KG1 (cell line): ENCODE measurements at regions not wholly inside any gene's neighbourhood (a gene's known extent, or its start where the extent isn't known, plus 50 kb on each side); places are given as distances from the start of the nearest gene placed in this dataset.

Source experiments
- DNase-seq: peaks from one replicate; lab custom pipeline; 2025; lab: John Stamatoyannopoulos, UW

DNA sequence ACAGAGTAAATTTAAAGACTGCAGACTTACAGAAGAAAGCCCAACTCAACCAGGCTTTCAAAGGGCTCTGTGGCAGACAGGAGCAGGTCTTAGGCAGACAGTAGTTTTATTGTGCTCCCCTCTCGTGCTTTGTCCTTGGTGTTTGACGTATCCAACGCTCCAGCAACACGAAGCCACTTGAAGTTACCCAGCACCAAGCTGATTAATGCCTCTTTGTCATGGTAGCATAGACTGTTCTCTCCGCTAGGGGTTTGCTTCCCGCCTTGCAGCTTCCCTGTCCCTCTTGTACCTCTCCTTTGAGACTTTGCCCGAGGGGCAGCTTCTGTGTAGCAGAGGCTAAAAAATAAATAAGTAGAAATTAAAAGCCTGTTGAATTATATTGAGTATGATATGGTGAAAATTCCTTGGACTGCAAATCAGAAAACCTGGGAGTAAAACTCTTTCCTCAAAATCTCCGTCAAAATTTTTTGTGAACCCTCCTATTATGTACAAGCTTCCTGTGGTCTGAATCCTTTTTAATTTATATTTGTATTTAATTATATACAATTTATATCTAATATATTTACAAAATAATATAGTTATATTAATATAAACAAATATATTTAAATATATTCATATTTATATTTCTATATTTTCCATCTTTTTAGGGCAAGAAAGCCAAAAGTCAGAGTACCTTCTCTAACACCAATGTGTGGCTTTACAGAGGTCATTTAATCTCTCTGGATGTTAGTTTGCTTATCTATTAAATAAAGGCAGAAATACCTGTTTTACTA is 405.4 kb downstream of the DMAC1 start:
- no peak for DNase-seq

DNA sequence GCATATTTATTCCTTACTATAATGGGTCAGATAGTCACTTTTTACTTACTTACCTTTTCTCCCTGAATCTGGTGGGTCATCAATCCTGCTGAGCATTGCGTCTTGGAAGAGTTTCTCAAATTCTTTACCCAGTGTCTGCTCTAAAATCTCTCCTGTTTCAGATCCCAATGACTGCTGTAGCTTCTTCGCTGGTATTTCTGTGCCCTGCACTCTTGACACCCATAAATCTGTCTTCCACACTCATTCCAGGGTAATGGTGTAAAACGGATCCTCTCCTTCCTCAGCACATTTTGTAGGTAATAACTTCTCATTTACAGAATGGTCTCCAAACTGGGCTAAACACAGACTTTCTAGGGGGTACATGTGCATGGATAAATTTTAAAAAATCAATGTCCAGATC is 407.4 kb downstream of the DMAC1 start:
- DNase-seq: no peak

DNA sequence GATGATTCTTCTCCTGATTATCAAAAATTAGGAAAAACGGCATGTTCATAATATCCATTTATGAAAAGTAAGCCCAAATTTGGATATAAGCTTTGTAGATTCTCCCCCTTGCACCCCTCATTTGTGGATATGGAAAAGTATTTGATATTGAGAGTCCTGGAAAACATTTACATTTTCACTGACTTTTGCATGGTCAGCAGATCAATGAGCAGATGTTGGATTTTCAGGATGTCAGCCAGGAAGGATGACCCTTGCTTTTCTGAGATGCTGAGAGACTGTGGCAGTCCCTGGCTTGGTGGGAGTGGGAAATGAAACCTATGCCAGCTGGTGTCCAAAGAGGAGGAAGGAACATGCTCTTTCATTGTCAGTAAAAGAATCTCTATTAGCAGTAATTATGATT is 410.8 kb downstream of the DMAC1 start:
- no peak for DNase-seq

DNA sequence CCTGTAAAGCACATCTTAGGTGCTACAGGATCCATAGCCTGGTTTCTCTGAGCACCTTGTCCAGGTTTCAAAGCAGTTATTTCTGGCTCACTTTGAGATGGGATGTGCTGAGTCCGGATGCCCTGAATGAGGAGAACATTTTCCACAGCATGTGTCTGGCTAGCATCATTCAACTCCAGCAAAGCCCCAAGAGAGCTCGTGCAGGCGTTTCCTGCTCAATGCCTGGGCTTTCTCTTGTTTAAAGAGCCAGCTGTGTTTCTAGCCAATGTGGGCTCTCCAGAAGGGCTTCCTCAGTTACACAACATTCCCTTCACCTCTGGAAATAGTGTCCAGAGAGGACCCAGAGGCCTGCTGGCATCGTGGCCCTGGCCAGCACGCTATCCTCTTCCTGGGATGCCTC is 411.7 kb downstream of the DMAC1 start:
- no peak for DNase-seq

DNA sequence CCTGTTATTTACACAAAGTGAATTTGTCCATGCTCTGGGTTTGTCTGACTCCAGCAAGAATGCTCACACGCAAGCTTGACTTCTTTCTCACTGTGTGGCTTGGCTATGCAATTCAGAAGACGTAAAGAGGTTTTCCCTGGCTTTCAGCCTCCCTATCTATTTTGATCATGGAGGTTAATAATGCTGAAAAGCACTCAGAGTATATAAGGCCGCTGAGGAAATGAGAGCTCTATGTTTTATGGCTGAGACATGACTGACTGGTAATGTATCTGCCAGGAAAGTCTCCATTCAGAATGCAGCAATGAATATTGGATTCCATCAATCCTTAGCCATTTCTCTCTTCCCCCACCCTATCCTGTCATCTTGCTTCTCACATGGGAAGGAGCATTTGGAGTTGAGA is 417.3 kb downstream of the DMAC1 start:
- no peak for DNase-seq

DNA sequence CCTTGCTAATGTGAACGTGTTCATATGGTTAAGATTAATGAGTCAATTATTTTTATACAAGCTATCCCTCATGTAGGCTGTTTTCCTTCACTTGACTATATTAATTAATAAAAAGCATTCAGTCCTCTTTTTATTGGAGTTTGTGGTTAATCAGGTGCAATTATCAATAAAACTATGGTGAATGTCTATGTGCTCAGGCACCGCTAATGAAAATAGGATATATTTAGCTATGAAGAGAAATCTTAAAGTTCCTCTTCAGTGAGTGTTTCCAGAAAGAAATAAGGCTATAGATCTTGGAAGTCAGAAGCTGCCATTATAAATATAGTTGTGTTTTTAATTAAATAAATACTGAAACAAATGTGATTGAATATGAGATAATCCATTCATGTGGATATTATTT is 422.1 kb downstream of the DMAC1 start:
- no peak for DNase-seq

DNA sequence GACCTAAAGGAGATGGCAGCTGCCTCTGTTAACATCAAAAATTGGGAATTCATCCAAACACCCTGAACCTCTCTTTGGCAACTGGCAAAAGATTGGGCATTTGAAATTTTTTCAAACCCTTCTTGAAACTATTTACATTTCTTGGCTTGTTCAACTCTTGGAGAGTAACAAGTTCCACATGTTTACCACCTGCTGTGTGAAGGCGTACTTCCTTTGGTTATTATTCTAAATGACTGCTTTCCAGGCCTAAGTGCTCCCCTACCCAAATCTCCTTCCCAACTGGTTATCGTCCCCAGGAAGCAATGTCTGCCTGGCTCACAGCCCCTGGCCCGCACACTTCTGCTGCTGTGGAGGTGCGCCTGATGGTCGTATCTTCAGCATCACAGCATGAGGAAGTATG is 422.7 kb downstream of the DMAC1 start:
- DNase-seq: no peak

DNA sequence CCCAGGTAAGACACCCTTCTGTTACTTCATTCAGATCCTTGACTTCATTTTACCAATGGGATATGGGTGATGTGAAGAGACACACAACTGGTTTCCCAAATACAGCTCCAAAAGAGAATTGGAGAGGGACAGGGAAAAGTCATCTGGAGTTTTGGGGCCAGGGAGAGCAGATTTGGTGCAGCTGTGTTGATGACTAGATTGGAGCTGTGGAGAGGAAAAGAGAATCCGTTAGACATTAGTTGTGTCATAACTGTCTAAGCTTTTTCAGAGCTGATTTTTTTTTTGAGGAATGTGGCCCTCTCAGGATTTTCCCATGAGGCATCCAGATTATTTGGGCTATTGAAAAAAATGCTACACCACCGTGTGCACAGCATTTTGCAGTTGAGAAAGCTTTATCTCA is 423.4 kb downstream of the DMAC1 start:
- no peak for DNase-seq

DNA sequence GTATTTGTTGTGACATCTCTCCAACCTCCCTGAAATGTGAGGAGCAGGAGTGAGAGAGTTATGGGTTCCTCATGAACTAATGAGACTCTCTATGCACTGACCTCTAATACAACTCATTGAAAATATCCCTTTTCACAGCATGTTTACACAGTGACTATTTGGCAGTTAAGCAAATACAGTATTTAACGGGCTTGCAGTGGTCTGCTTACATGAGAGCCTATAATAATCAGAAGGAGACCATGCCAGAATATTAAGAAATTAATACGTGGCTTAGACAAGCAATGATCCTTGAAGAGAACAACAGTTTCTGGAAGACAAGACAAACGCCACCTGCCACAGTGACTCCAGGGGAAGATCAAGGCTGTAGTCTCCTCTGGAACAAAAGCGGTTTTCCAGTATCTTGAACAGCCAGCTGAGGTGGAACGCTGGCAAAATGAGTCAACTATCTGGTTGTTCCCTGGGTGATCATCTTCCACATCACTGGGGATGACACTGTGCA is 424.5 kb downstream of the DMAC1 start:
- no peak for DNase-seq

DNA sequence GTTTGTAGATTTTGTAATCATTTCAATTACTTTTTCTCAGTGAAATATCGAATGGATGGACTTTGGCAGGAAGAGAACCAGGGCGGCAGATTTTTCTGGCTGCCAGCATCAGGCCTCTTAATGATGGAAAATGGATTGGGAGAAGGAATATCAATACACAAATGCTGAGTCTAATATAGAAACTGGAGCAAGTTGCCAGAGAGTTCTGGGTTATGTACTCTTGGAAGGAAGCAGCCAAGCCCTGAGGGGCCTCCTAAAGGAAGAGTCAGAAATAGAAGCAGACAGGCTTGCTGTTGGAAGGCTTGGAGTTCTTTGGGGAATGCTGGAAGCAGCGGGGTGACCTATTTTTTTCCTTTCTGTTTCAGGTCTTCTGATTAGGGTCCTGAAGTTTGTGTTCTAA is 428.6 kb downstream of the DMAC1 start:
- no peak for DNase-seq

DNA sequence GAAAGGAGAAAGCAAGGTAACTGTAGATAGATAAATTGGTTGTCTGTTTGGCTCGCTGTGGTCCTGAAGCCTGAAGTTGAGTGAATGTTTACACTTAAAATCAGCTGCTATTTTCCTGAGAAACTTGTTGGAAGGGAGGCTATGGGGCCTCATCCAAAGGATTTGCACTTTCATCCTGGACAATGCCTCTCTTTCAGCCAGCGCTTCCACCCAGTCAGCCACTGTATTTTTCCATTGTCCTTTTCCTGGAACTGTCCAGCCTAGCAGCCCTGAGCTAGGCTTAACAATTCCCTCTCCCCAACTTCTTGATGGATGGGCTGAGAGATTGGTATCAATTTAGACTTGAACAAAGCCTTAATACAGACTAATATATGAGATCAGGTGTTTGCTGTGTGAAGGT is 429.2 kb downstream of the DMAC1 start:
- no peak for DNase-seq

DNA sequence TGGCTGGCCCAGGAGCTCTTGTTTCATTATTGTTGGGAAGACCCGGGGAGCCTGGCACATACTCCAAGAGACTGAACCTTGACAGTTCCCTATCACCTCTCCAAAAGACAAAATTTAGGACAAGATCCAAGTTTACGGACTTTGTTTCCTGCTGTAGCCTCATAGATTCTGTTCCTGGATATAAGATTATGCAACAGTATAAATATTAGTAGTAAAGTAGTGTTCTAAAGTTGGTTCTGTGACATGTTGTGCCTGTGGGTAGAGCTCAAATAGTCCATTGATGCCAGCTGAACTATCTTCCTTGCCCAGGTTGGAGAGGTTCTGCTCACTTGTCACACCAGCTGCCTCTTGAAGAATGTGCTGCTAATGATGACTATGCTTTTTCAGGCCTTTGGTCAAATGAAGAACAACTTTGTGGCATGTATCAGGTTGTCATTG is 430.2 kb downstream of the DMAC1 start:
- no peak for DNase-seq

DNA sequence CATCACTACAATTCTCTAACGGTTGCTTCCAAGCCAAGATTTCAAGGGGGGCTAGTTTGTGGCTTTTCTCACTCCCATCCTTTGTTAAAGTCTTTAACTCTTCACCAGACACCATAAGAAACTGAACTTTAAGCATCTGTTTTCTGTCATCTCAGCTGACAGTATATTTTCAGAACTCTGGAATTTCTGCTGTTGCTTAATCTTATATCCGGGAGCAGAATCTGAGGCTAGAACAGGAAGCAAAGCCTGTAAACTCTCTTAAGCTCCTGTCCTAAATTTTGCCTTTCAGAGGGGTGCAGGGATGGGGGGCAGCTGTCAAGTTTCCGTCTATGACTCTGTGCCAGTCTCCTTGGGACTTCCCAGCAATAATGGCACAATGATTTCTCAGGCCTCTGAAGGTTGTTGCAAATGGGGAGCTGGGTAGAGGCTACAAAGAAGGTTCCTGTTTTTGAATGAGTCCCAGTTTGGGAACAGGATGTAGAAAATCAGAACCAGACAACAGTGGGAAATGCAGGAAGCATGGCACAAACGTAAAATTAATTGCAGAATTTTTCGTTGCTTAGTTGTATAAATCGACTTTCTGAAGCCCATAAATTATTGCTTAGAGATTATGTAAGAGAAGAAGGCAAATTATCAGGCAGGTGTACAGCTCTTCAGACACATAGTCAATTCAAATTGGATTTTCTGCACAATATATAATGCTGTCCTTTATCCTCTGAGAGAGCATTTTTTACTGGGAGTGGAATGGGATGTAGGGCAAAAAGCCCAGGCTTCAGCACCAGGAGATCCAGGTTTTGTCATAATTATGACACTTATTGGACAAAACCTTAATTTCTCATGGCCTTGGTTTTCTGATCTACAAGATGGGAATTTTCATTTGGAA is 430.9 kb downstream of the DMAC1 start:
- DNase-seq: no peak

DNA sequence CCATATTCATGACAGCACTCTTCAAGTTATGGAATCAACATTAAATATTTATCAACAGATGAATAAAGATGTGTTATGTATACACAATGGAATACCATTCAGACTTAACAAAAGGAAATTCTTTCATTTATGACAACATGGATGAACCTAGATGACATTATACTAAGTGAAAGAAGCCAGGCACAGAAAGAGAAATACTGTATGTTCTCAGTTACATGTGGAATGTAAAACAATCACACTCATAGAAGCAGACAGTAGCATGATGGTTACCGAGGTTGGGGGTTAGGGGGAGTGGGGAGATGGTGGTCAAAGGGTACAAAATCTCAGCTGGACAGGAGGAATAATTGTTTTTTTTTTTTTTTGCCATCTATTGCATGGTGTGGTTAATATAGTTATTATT is 431.9 kb downstream of the DMAC1 start:
- DNase-seq: no peak

DNA sequence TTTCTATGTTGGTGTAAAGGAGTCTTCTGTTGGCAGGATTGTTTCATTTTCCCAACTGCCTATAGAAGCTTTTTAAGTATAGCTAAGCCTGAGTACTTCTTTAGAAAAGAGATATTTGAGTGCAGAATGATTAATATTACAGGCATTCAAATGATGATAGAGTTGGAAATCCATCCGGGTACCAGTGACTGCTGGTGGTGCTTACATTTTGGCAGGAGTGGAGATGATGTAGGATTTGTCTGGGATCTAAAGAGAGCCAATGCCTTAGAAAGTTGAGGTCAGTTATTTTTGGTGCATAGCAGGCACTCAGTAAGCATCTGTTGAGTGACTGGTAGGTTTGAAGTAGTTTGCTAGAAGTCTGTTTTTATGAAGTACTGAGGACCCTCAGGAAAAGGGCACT is 433.5 kb downstream of the DMAC1 start:
- DNase-seq: no peak

DNA sequence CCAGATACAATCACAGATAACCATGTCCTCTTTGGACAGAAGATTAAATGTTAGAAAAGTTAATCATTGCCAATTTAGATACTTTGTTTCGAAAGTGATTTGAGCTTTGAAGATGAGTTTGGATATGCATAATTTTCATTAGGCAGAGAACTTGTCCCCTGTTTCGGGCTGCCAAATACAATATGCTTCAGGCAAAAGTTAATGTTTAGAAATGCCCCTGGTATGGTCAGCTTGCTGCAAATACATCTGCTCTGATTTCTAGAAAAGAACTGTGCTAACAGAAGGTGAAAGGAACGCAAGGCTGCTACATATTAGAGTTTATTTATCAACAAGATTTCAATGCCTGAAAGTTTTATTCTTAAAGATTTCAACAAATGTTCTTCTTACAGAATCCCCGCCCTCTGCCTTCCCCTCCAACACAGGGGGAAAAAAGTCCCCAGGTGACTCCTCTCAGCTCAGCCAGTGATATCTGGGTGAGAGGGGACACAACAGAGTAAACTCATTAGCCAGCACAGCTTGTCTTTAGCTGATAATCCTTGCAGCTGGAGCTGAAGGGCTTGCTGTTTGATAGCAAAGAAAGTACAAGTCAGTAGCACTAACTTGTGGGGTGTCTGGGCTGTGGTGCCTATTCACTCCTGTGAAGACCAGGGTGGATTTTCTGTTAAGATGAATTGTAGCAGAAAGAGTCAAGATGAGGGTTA is 435.7 kb downstream of the DMAC1 start:
- no peak for DNase-seq

DNA sequence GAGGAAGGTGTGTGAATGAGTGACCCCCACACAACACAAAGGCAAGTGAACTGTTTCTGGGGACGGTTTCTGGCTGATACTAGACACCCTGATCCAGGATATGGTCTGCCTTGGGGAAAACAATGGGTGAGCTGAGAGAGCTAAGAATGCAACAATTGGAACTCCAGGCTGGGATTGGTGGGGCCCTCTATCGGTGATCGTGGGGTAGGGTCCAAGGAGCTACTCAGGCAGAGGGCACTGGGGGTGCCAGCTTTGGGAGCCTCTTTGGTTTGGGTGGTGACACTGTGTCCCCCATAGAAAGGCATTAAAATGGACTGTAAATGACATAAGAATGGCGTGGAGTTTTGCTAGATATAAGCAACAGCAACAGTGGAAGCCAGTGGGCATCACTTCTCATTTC is 439.1 kb downstream of the DMAC1 start:
- DNase-seq: no peak

DNA sequence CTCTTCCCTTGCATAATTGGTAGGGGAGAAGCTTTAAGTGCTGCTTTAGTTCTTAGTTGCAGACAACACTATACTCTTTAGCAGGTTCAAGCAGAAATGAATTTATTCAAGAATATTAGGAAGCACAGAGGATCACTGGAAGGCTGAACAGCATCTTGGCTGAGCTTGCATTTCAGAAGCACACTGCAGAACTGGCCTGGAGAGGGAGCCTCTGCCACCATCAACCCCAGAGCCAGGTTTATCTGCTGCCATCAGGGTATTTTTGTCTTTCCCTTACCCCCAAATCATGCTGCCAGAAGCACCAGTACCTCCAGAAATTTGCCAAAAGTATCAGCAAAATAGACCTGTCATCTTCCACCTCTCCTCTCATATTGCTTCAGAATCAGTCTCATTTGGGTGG is 440.7 kb downstream of the DMAC1 start:
- DNase-seq: no peak

DNA sequence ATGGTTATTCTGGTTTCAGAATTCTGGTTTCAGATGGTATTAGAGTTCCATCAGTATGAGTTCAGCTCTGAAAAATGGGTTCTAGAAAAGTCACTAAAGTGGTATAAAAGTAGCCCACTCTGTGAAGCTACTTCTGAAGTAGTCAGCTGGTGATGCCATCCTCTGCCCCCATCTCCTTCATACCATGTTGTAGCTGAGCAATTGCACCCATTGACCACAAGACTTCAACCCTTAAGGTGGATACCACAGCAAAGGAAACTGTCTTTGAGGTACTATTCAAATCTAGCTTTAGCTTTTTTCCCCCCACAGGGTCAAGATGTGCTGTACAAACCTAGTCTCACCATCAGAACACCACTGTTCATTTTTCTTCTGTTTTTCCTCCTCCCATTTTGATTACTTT is 444.9 kb downstream of the DMAC1 start:
- no peak for DNase-seq

DNA sequence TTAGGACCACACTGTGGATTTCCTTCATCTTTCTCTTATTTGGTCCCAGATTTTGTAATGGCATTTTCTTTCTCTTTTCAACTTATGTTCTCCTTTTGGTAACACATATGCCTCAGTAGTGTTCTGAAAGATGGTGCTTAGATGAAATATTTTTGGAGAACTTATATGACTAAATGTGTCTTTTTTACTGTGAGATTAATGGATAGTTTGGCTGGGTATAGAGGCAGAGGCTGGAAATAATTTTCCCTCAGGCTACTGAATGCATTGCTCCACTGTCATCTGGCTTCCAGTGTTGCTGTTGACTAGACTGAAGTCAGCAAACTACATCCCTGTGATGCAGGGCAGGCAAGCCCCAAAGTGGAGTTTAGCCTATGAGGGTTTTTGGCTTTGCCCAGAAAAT is 450.9 kb downstream of the DMAC1 start:
- no peak for DNase-seq

DNA sequence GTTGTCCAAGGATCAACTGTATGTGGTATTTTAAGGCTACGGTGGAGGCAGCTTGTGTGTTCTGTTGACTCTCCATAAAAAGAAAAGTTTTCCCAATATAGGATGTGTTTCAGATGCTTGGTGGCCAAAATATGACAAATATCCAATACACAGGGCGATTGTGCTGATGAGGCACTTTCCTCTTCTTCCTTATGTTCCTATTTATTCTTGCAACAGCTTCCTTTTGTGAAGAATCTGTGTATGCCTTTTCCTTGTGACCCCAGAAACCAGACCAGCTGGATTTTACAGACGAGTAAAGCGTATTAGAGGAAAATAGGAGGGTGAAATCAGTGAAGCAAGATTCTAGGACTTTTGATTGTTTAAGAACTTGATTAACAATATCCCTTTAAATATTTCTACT is 452.0 kb downstream of the DMAC1 start:
- no peak for DNase-seq

DNA sequence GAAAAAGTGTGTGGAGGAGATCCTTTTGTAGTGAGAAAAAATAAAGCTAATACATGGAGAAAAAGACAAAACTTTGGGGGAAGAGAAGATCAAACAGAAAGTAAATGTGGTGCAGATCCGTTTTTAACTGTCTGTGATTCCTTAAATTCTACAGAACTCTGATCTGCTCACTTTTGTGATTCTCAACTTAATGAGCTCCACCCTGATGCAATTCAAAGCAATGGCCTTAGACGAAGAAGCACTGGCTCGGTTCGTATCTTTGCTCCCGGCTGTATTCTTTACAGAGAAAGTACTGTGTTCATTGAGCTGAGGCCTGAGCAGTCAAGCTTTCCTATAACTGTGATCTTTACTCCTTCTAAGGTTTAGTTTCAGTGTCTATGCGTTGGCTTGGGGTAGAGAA is 453.4 kb downstream of the DMAC1 start:
- DNase-seq: no peak

DNA sequence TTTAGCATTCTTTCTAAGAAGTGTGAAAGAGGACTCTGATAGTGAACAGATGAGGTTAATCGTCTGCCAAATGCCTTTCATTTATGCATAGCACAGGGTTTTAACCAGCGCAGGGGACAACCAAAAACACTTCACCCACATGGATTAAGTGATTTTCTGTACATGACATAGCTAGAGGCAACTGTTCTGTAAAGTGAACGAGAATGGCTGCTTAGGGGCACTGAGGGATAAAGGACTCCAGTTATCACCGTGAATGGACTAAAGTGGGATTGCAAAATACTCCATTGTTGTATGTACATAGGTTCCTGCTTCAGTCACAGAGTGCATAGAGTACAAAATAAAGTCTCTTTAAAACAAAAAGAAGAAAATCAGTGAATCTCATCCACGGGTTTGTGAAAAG is 456.8 kb downstream of the DMAC1 start:
- no peak for DNase-seq
